NAMALWA (cell line): ENCODE measurements at regions not wholly inside any gene's neighbourhood (a gene's known extent, or its start where the extent isn't known, plus 50 kb on each side); places are given as distances from the start of the nearest gene placed in this dataset.

ENCODE experiments used
- DNase-seq: peaks from one replicate; pipeline ENCODE4 v3.0.0-alpha.2; 2015; ENCODE audit warnings: low spot score

- DNase-seq = peak; percentile 26
Measured at GRCh38 chr22:46054091-46055073, 77.4 kb upstream of the WNT7B start.

GRCh38 chr22:46055181-46055875 lies 78.4 kb upstream of the WNT7B start:
- DNase-seq = no peak

GRCh38 chr22:46055911-46056545 lies 79.1 kb upstream of the WNT7B start:
- DNase-seq = no peak

- DNase-seq = no peak
Measured at GRCh38 chr22:46056546-46057245, 79.7 kb upstream of the WNT7B start.

- DNase-seq = no peak
Measured at GRCh38 chr22:46057246-46058090, 80.5 kb upstream of the WNT7B start.

GRCh38 chr22:46058091-46058420 lies 81.1 kb upstream of the WNT7B start:
- peak; percentile 91 for DNase-seq

GRCh38 chr22:46058591-46059519 lies 81.9 kb upstream of the WNT7B start:
- no peak for DNase-seq

GRCh38 chr22:46060292-46061123 lies 83.5 kb upstream of the WNT7B start:
- no peak for DNase-seq

- DNase-seq = no peak
Measured at GRCh38 chr22:46061124-46061500, 84.2 kb upstream of the WNT7B start.

- DNase-seq = no peak
Measured at GRCh38 chr22:46061501-46062231, 84.7 kb upstream of the WNT7B start.

GRCh38 chr22:46062232-46062615 lies 85.3 kb upstream of the WNT7B start:
- no peak for DNase-seq

- no peak for DNase-seq
Measured at GRCh38 chr22:46062971-46063631, 86.1 kb upstream of the WNT7B start.

GRCh38 chr22:46063846-46064227 lies 86.5 kb upstream of the PPARA start:
- no peak for DNase-seq

- no peak for DNase-seq
Measured at GRCh38 chr22:46064228-46064965, 85.9 kb upstream of the PPARA start.

GRCh38 chr22:46064966-46065666 lies 85.2 kb upstream of the PPARA start:
- no peak for DNase-seq

GRCh38 chr22:46065691-46066454 lies 84.5 kb upstream of the PPARA start:
- DNase-seq = no peak
